ENCODE measurements at regions not wholly inside any gene's neighbourhood (a gene's known extent, or its start where the extent isn't known, plus 50 kb on each side); places are given as distances from the start of the nearest gene placed in this dataset.

GRCh38 chr3:103089758-103090157 is 654.9 kb downstream of the ZPLD1 start:
- H3K27ac Mint-ChIP-seq: no peak overlapping the region
- no peak for ATAC-seq

GRCh38 chr3:103105206-103105605 is 670.4 kb downstream of the ZPLD1 start:
- no peak overlapping the region for H3K27ac Mint-ChIP-seq
- ATAC-seq (no peak), DNase-seq (ENCODE audit: low spot score in 2 of 2) (no peak)
- no peaks in the 10 kb centered on the region for H3K36me3 Mint-ChIP-seq
- peaks cover 2 to 9% of the 10 kb centered on the region in 2 donors for H3K9me3 Mint-ChIP-seq

More at GRCh38 chr3:103089758-103090157, 654.9 kb downstream of the ZPLD1 start:
- Mint-ChIP-seq H3K36me3 (no peaks in the 10 kb centered on the region), H3K9me3 (peaks cover 0 to 7% of the 10 kb centered on the region in 2 donors)
- DNase-seq (ENCODE audit: low spot score in 2 of 2): no peak

- Mint-ChIP-seq H3K27ac (no peak overlapping the region), H3K9me3 (no peaks in the 10 kb centered on the region), H3K36me3 (peaks cover 0 to 5% of the 10 kb centered on the region in 2 donors)
- ATAC-seq (no peak), DNase-seq (ENCODE audit: low spot score in 2 of 2) (no peak)
Observed at GRCh38 chr3:103112273-103112672, 677.5 kb downstream of the ZPLD1 start.

GRCh38 chr3:103126115-103126514 is 691.3 kb downstream of the ZPLD1 start:
- H3K36me3 Mint-ChIP-seq: no peaks in the 10 kb centered on the region
- no peak for ATAC-seq
- H3K27ac Mint-ChIP-seq: no peak overlapping the region
- no peak for DNase-seq (ENCODE audit: low spot score in 2 of 2)
- peaks cover 0 to 10% of the 10 kb centered on the region in 2 donors for H3K9me3 Mint-ChIP-seq

- Mint-ChIP-seq H3K27ac (no peak overlapping the region), H3K9me3 (peaks cover 0 to 10% of the 10 kb centered on the region in 2 donors), H3K36me3 (no peaks in the 10 kb centered on the region)
- ATAC-seq (no peak), DNase-seq (ENCODE audit: low spot score in 2 of 2) (no peak)
Observed at GRCh38 chr3:103127098-103127630, 692.3 kb downstream of the ZPLD1 start.

- peak in 1 of 2 donors; percentile 77 for ATAC-seq
- peaks cover under 1 to 10% of the 10 kb centered on the region in 2 donors for H3K9me3 Mint-ChIP-seq
- H3K27ac Mint-ChIP-seq: no peak overlapping the region
- no peaks in the 10 kb centered on the region for H3K36me3 Mint-ChIP-seq
- DNase-seq (ENCODE audit: low spot score in 2 of 2): no peak
Observed at GRCh38 chr3:103127737-103128136, 692.9 kb downstream of the ZPLD1 start.

- Mint-ChIP-seq H3K27ac (no peak overlapping the region), H3K9me3 (peaks cover 3 to 6% of the 10 kb centered on the region in 2 donors), H3K36me3 (no peaks in the 10 kb centered on the region)
- ATAC-seq (no peak), DNase-seq (ENCODE audit: low spot score in 2 of 2) (no peak)
Observed at GRCh38 chr3:103134023-103134724, 699.4 kb downstream of the ZPLD1 start.

GRCh38 chr3:103136621-103137020 is 701.8 kb downstream of the ZPLD1 start:
- H3K36me3 Mint-ChIP-seq: no peaks in the 10 kb centered on the region
- DNase-seq (ENCODE audit: low spot score in 2 of 2) (no peak), ATAC-seq (no peak)
- peaks cover 0 to 3% of the 10 kb centered on the region in 2 donors for H3K9me3 Mint-ChIP-seq
- H3K27ac Mint-ChIP-seq: no peak overlapping the region

GRCh38 chr3:103137830-103138229 is 703.0 kb downstream of the ZPLD1 start:
- no peak for ATAC-seq
- H3K9me3 Mint-ChIP-seq: peaks cover 0 to 2% of the 10 kb centered on the region in 2 donors
- DNase-seq (ENCODE audit: low spot score in 2 of 2): no peak
- no peak overlapping the region for H3K27ac Mint-ChIP-seq
- H3K36me3 Mint-ChIP-seq: no peaks in the 10 kb centered on the region

- DNase-seq (ENCODE audit: low spot score in 2 of 2): no peak
- Mint-ChIP-seq H3K9me3 (no peaks in the 10 kb centered on the region), H3K27ac (no peak overlapping the region), H3K36me3 (no peaks in the 10 kb centered on the region)
- no peak for ATAC-seq
Observed at GRCh38 chr3:103158183-103158582, 723.4 kb downstream of the ZPLD1 start.

- Mint-ChIP-seq H3K9me3 (peaks cover 4 to 6% of the 10 kb centered on the region in 2 donors), H3K36me3 (peaks cover 0 to 4% of the 10 kb centered on the region in 2 donors)
- no peak for ATAC-seq
Observed at GRCh38 chr3:103166890-103167289, 732.1 kb downstream of the ZPLD1 start.

GRCh38 chr3:103167850-103168249 is 733.0 kb downstream of the ZPLD1 start:
- Mint-ChIP-seq H3K9me3 (peaks cover 4 to 6% of the 10 kb centered on the region in 2 donors), H3K36me3 (peaks cover 0 to 4% of the 10 kb centered on the region in 2 donors), H3K27ac (no peak overlapping the region)
- ATAC-seq (no peak), DNase-seq (ENCODE audit: low spot score in 2 of 2) (no peak)

More at GRCh38 chr3:103166890-103167289, 732.1 kb downstream of the ZPLD1 start:
- no peak for DNase-seq (ENCODE audit: low spot score in 2 of 2)
- H3K27ac Mint-ChIP-seq: no peak overlapping the region

GRCh38 chr3:103169289-103169688 is 734.5 kb downstream of the ZPLD1 start:
- Mint-ChIP-seq H3K27ac (no peak overlapping the region), H3K36me3 (peaks cover 0 to 4% of the 10 kb centered on the region in 2 donors)
- no peak for ATAC-seq

GRCh38 chr3:103170651-103171050 is 735.8 kb downstream of the ZPLD1 start:
- Mint-ChIP-seq H3K9me3 (peaks cover 4 to 6% of the 10 kb centered on the region in 2 donors), H3K36me3 (peaks cover 0 to 4% of the 10 kb centered on the region in 2 donors), H3K27ac (no peak overlapping the region)
- ATAC-seq: no peak
- no peak for DNase-seq (ENCODE audit: low spot score in 2 of 2)

More at GRCh38 chr3:103169289-103169688, 734.5 kb downstream of the ZPLD1 start:
- H3K9me3 Mint-ChIP-seq: peaks cover 4 to 6% of the 10 kb centered on the region in 2 donors
- no peak for DNase-seq (ENCODE audit: low spot score in 2 of 2)

- Mint-ChIP-seq H3K36me3 (no peaks in the 10 kb centered on the region), H3K27ac (no peak overlapping the region), H3K9me3 (peaks cover 3 to 7% of the 10 kb centered on the region in 2 donors)
- ATAC-seq: no peak
- DNase-seq (ENCODE audit: low spot score in 2 of 2): no peak
Observed at GRCh38 chr3:103173940-103174339, 739.1 kb downstream of the ZPLD1 start.

- peaks cover 9 to 26% of the 10 kb centered on the region in 2 donors for H3K9me3 Mint-ChIP-seq
- no peaks in the 10 kb centered on the region for H3K36me3 Mint-ChIP-seq
- no peak for DNase-seq (ENCODE audit: low spot score in 2 of 2)
- H3K27ac Mint-ChIP-seq: no peak overlapping the region
- ATAC-seq: no peak
Observed at GRCh38 chr3:103181160-103181559, 746.3 kb downstream of the ZPLD1 start.

GRCh38 chr3:103184772-103185171 is 750.0 kb downstream of the ZPLD1 start:
- Mint-ChIP-seq H3K9me3 (peaks cover 11 to 16% of the 10 kb centered on the region in 2 donors), H3K27ac (no peak overlapping the region), H3K36me3 (no peaks in the 10 kb centered on the region)
- DNase-seq (ENCODE audit: low spot score in 2 of 2) (no peak), ATAC-seq (no peak)

GRCh38 chr3:103189941-103190340 is 755.1 kb downstream of the ZPLD1 start:
- no peak for ATAC-seq
- peaks cover 6 to 7% of the 10 kb centered on the region in 2 donors for H3K9me3 Mint-ChIP-seq
- no peak for DNase-seq (ENCODE audit: low spot score in 2 of 2)
- H3K27ac Mint-ChIP-seq: no peak overlapping the region
- H3K36me3 Mint-ChIP-seq: no peaks in the 10 kb centered on the region

Measured in activated naive CD4-positive, alpha-beta T cell treated with anti-CD3 and anti-CD28 coated beads, Interleukin-2, amount 50 U/mL, for 72 hours (primary cell).